Bone marrow (tissue), 2 donors: ENCODE measurements at regions not wholly inside any gene's neighbourhood (a gene's known extent, or its start where the extent isn't known, plus 50 kb on each side); places are given as distances from the start of the nearest gene placed in this dataset.
"Not testable (repeated sequence)": the region's sequence is repeated elsewhere in the genome, so short reads cannot be mapped to it uniquely, and the experiment has no call there.

Source experiments
- DNase-seq, 2 donors: peaks; one replicate each; lab custom pipeline; 2025; lab: John Stamatoyannopoulos, UW

GRCh38 chr9:79384091-79384490 lies 187.7 kb upstream of the TLE4 start:
- no peak for DNase-seq

DNA sequence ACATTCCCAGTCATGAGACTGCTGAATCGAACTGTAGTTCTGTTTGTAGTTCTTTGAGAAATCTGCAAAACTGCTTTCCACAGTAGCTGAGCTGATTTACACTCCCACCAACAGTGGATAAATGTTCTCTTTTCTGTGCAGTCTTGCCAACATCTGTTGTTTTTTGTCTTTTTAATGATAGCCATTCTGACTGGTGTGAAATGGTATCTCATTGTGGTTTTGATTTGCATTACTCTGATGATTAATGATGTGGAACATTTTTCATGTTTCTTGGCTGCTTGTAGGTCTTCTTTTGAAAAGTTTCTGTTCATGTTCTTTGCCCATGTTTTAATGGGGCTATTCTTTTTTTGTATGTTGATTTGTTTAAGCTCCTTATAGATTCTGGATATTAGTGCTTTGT lies 187.3 kb upstream of the TLE4 start:
- DNase-seq: no peak

DNA sequence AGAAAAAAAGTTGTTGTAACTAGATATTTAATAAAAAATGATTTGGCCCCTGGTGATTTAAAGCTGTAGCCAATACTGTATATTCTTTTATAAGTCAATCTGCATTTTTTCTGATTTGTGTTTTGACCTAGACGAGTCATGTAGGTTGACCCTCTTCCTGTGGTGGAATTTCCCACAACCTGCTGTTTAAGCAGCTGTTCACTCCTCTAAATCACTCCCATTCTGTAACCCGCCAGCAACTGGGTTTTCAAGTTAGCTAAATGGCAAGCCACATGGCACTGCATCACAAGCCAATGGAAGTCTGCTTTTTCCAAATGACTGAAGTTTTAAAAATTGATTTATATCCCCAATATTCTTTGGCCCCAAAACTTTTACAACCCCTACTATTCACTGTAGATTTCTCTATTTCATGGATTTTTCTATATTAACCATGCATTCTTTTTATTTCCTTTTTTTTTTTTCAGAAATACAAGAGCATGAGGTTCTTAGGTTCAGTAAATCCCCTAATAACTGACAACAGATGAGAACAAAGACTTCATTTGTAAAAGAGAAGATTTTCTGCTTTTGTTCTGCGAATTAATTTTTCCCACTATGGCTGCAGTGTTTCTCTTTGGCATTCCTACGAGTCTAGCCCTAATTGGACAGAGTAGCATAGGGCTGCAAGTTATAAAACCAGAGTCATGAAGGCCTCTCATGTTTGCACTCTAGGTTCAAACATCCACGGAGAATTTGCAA lies 184.5 kb upstream of the TLE4 start:
- no peak for DNase-seq

- DNase-seq: no peak
Observed at GRCh38 chr9:79390077-79390698, 181.6 kb upstream of the TLE4 start.

GRCh38 chr9:79390781-79391770 lies 180.7 kb upstream of the TLE4 start:
- no peak for DNase-seq

GRCh38 chr9:79395228-79395627 lies 176.5 kb upstream of the TLE4 start:
- DNase-seq: no peak

DNA sequence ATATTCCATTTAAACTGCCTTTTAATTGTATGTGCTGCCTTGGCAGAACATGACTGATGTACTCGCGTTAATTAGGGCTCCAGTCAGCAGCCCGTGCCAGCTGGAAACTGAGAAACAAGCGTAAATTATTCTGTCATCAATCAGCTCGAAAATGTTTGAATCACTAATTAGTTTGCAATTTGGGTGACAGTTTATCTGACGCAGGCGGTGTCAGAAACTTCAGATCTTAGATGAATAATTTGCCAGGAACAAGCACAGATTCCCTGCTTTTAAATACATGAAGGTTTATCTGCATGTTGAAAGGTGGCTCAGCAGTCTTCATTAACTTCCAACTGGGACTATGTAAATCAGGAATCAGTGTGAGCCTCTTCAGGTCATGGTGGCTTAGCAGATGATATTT lies 176.0 kb upstream of the TLE4 start:
- DNase-seq: no peak

DNA sequence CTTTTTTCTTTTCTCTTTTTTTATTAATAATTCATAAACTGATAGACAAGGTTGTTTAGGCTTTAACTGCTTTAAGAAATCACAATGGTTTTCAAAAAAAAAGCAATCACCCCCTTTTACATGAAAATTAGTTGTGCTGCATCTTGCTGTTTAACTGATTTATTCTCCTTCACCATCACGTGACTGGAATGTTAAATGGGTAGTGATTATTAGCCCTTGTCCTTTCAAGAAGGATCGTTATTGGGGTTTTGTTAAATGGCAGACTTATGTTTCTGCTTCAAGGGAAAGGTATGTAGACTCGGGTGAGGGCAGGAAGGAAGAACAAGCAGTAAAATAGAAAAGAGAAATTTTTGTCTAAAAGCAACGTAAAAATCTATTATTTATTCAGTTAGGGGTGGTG lies 175.6 kb upstream of the TLE4 start:
- no peak for DNase-seq

DNA sequence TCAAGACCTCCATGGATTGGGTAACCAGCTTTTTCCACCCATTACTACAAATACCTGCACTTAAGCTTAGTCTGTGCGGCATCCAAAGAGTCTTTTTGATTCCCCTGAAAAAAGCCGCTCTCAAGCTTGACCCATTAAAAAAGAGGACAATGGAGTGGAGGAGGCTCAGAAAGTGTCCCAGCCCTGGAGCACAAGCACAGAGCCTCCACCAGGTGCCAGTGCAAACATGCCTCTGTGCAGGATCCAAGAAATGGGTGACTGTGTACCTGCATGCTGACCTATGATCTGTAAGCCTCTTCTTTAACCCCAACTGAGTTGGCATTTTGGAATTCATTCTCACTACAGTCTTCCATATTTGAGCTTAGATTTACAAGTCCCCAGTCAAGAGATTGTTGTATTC lies 168.3 kb upstream of the TLE4 start:
- no peak for DNase-seq

- no peak for DNase-seq
Observed at GRCh38 chr9:79408200-79408599, 163.6 kb upstream of the TLE4 start.

DNA sequence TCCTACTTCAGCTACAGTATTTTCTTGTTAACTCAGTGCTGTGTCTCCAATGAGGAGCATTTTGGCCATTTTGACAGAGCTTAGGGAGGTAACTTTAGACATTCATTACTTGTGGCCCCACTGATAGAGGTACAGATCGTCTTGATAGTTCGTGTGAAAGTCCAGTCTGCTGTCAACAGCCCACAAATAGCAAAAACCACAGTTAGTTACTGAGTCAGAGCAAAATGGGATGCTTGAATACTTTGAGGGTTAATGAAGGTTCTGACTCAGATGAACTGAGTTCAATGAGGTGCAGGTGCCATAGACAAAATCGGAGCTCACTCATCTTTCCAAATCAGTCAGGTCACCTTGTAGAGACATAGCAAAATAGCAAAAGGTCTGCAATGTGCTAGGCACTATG lies 163.1 kb upstream of the TLE4 start:
- DNase-seq: no peak

- DNase-seq: no peak
Observed at GRCh38 chr9:79409182-79409823, 162.5 kb upstream of the TLE4 start.

DNA sequence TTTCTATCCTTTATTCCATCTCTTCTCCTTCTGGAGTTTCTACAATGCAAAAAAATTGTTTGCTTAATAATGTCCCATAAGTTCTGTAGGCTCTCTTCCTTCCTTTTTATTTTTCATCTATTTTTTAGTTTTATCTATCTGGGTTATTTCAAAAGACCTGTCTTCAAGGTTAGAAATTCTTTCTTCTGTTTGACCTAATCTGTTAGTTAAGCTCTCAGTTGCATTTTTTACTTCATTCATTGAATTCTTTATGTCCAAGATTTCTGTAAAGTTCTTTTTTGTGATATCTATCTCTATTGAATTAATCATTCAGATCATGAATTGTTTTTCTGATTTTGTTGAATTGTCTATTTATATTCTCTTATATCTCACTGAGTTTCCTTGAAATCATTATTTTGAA lies 145.9 kb upstream of the TLE4 start:
- DNase-seq: no peak

- DNase-seq: no peak
Observed at GRCh38 chr9:79428422-79428821, 143.3 kb upstream of the TLE4 start.

DNA sequence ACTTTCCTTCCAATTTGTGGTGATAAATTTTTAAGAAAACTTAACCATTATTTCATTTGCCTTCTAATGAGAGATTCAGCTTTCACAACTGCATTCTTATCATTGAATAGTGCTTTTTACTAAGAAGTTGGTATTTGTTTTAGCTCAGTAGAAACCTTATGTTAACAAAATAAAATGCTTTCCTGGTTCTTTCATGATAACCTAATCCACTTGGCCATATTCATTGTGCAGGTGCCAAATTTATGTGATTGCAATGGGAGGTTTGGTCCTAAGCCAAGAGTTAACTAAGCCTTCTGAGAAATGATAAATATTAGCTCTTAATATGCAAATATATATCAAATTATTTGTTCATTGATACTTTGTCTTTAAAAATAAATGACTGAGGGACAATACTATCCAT lies 141.1 kb upstream of the TLE4 start:
- no peak for DNase-seq

DNA sequence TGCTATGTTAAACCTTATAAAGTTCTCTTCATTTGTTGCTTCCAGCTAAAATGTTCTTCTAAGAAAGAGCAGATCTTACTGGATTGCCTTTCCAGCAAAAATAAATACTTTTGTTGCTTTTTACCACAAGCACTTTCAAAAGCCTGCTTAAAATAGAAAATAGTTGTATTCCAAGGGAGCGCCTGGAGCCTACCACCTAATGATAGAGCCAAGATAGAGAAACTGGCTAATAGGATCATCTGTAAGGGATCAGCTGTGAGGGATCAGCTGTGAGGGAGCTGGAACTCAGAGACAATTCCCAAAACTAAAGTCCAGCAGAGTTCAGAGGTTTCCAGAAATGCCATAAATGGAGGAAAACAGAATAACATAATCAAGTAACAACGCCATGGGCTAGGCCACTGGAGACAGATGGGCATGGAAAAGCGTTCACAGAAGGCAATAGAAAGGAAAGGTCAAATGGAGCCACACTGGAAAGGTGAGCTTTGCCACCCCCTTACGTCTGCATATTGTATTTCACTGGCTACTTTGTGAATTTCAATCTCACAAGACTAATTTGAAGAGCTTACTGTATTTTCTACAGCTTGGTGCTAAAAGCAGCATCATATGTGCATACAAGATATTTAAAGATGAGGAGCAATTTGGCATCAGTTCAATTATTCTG lies 140.6 kb upstream of the TLE4 start:
- DNase-seq: no peak

- no peak for DNase-seq
Observed at GRCh38 chr9:79432485-79432884, 139.3 kb upstream of the TLE4 start.

- no peak for DNase-seq
Observed at GRCh38 chr9:79433703-79434102, 138.1 kb upstream of the TLE4 start.

GRCh38 chr9:79439221-79439620 lies 132.5 kb upstream of the TLE4 start:
- not testable (repeated sequence) for DNase-seq

DNA sequence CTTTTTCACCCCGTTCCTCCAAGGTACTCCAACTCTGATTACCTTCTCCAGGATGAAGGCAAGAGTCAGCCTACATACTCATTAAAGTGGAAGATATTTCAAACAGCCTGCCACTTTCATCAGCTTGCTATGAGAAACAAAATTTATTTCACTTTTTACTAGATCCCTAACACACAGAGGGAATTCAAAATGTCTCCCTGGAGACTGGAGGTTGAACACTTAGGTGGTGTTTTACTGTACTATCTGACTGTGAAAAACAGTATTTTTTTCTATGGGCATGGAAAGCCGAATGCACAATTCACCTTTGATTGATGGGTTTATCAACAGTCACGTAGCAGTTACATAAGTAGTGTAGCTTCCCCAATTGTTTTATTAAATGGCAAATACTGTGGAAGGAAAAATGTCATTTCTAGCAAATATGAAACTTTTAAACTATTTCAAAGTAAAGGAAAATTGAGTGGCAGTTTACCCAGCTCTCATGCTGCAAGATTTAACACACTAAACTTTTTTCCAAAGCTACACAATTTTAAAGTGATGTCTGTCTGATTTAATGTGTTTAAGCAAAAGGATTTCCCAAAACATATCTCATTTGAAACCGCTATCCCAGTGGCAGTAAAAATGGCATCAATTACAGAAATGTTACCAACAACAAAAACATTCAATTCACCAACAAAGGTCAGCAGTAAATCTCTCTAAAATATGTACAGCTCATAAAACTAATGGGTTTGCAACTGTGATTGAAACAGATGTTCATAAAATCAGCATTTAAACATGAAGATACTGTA lies 125.0 kb upstream of the TLE4 start:
- DNase-seq: no peak

DNA sequence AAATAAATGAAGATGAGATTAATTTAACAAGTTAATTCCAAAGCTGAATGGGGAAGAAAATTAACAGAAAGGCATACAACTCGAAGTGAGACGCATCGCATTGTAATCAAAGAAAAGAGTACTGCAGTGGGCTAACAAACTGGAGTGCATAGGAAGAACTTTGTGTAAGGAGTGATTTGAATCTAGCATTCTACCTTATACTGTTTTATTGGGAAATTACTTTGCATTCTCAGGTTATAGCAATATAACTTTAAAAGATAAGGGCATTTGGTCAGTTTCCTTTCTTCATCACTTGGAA lies 124.5 kb upstream of the TLE4 start:
- no peak for DNase-seq
